SU-DHL-6 (cell line): ENCODE measurements at regions not wholly inside any gene's neighbourhood (a gene's known extent, or its start where the extent isn't known, plus 50 kb on each side); places are given as distances from the start of the nearest gene placed in this dataset.

Experiments used
- H2AFZ ChIP-seq: fragments of 200-600 bp; sonication (generic); 2 replicates; pipeline ENCODE4 v1.6.1; 2014; ENCODE audit warnings: low read depth, mild to moderate bottlenecking, moderate library complexity, mixed read lengths, antibody characterized with exemption, low read length; ENCODE audit not compliant: severe bottlenecking
- H3F3A ChIP-seq: fragments of 200-600 bp; shearing (Covaris generic); 2 replicates; pipeline ENCODE4 v1.6.0; 2016; ENCODE audit warnings: antibody characterized with exemption, mild to moderate bottlenecking; ENCODE audit not compliant: insufficient read depth
- H3K27ac ChIP-seq: fragments of 200-600 bp; sonication (generic); 2 replicates; pipeline ENCODE4 v1.5.1; 2016; ENCODE audit warnings: low read depth, mild to moderate bottlenecking, low read length, moderate library complexity, mixed read lengths
- H3K27me3 ChIP-seq: fragments of 200-600 bp; sonication (generic), shearing (Covaris generic); 2 replicates; pipeline ENCODE4 v1.6.0; 2014; ENCODE audit warnings: mild to moderate bottlenecking, low read length
- H3K36me3 ChIP-seq: fragments of 200-600 bp; sonication (generic); 2 replicates; pipeline ENCODE4 v1.6.1; 2014; ENCODE audit warnings: mild to moderate bottlenecking, low read length, mixed read lengths
- H3K4me2 ChIP-seq: fragments of 300-600, 200-600 bp; shearing (Covaris generic), sonication (generic); 2 replicates; pipeline ENCODE4 v1.6.0; 2014; ENCODE audit warnings: low read length, low read depth, mild to moderate bottlenecking; ENCODE audit not compliant: poor library complexity, severe bottlenecking
- H3K4me3 ChIP-seq: fragments of 200-600 bp; sonication (generic); 2 replicates; pipeline ENCODE4 v1.5.1; 2014; ENCODE audit warnings: antibody characterized with exemption, low read length, mild to moderate bottlenecking, mixed read lengths; ENCODE audit not compliant: insufficient read depth, poor library complexity, severe bottlenecking
- H3K79me2 ChIP-seq: fragments of 200-600 bp; sonication (generic); 2 replicates; pipeline ENCODE4 v1.6.1; 2014; ENCODE audit warnings: mild to moderate bottlenecking, low read length, moderate library complexity; ENCODE audit not compliant: insufficient read depth
- H3K9ac ChIP-seq: fragments of 200-600 bp; sonication (generic); 2 replicates; pipeline ENCODE4 v1.7.0; 2014; ENCODE audit warnings: mild to moderate bottlenecking, low read length
- H3K9me2 ChIP-seq: fragments of 200-600 bp; sonication (generic); replicated peaks from 2 replicates; pipeline ENCODE4 v1.6.1; 2014; ENCODE audit warnings: low read length; ENCODE audit not compliant: insufficient read depth
- H3K9me3 ChIP-seq: fragments of 200-600 bp; sonication (generic); 2 replicates; pipeline ENCODE4 v1.6.1; 2014; ENCODE audit warnings: low read length, mixed read lengths; ENCODE audit not compliant: insufficient read depth
- H4K20me1 ChIP-seq: fragments of 200-600 bp; sonication (generic); 2 replicates; pipeline ENCODE4 v1.6.1; 2014; ENCODE audit warnings: low read depth, mild to moderate bottlenecking, antibody characterized with exemption, low read length, moderate library complexity, mixed read lengths
- CTCF ChIP-seq: fragments of 200-600 bp; sonication (generic); IDR thresholded peaks from one replicate; pipeline ENCODE4 v1.5.1; 2017; ENCODE audit warnings: antibody characterized with exemption, mild to moderate bottlenecking, low read length, moderate library complexity; ENCODE audit not compliant: insufficient read depth, poor library complexity, severe bottlenecking
- EZH2phosphoT487 ChIP-seq: fragments of 200-600 bp; sonication (generic), shearing (Covaris generic); conservative IDR thresholded peaks from 2 replicates; pipeline ENCODE4 v1.6.1; 2018; ENCODE audit warnings: mild to moderate bottlenecking, antibody characterized with exemption, low read length, moderate library complexity, mixed read lengths

- no peaks in the 10 kb centered on the region for H3K9me3 ChIP-seq
- no peaks in the 10 kb centered on the region for H3K9me2 ChIP-seq
- H4K20me1 ChIP-seq: no peaks in the 10 kb centered on the region
- TF ChIP-seq EZH2phosphoT487: no peak
- no peak for TF ChIP-seq CTCF
- H3K4me2 ChIP-seq: no peak overlapping the region
- H3F3A ChIP-seq: no peaks in the 10 kb centered on the region
- no peaks in the 10 kb centered on the region for H3K79me2 ChIP-seq
- H3K27ac ChIP-seq: no peak overlapping the region
- no peak overlapping the region for H3K9ac ChIP-seq
- no peak overlapping the region for H3K4me3 ChIP-seq
- no peak overlapping the region for H2AFZ ChIP-seq
- no peaks in the 10 kb centered on the region for H3K27me3 ChIP-seq
- H3K36me3 ChIP-seq: no peaks in the 10 kb centered on the region
Measured at GRCh38 chr12:88957358-88957757, 377.1 kb upstream of the KITLG start.

GRCh38 chr12:88955531-88955930 lies 375.3 kb upstream of the KITLG start:
- H3K4me2 ChIP-seq: no peak overlapping the region
- H3K27me3 ChIP-seq: no peaks in the 10 kb centered on the region
- no peaks in the 10 kb centered on the region for H3K79me2 ChIP-seq
- H3K9ac ChIP-seq: no peak overlapping the region
- no peak overlapping the region for H2AFZ ChIP-seq
- no peak overlapping the region for H3K27ac ChIP-seq
- H3K9me3 ChIP-seq: no peaks in the 10 kb centered on the region
- no peaks in the 10 kb centered on the region for H3K9me2 ChIP-seq
- H4K20me1 ChIP-seq: no peaks in the 10 kb centered on the region
- TF ChIP-seq EZH2phosphoT487: no peak
- TF ChIP-seq CTCF: no peak
- no peak overlapping the region for H3K4me3 ChIP-seq
- no peaks in the 10 kb centered on the region for H3F3A ChIP-seq
- no peaks in the 10 kb centered on the region for H3K36me3 ChIP-seq

GRCh38 chr12:88953029-88953586 lies 372.8 kb upstream of the KITLG start:
- no peaks in the 10 kb centered on the region for H3K27me3 ChIP-seq
- H2AFZ ChIP-seq: no peak overlapping the region
- H3K9me2 ChIP-seq: no peaks in the 10 kb centered on the region
- H3K27ac ChIP-seq: no peak overlapping the region
- H3K36me3 ChIP-seq: no peaks in the 10 kb centered on the region
- no peak for TF ChIP-seq CTCF
- no peak for TF ChIP-seq EZH2phosphoT487
- H3K9me3 ChIP-seq: no peaks in the 10 kb centered on the region
- no peaks in the 10 kb centered on the region for H4K20me1 ChIP-seq
- H3K4me2 ChIP-seq: no peak overlapping the region
- no peak overlapping the region for H3K4me3 ChIP-seq
- no peaks in the 10 kb centered on the region for H3F3A ChIP-seq
- no peaks in the 10 kb centered on the region for H3K79me2 ChIP-seq
- H3K9ac ChIP-seq: no peak overlapping the region
